Hematopoietic multipotent progenitor cell (in vitro differentiated cells): ENCODE measurements at regions not wholly inside any gene's neighbourhood (a gene's known extent, or its start where the extent isn't known, plus 50 kb on each side); places are given as distances from the start of the nearest gene placed in this dataset.
"Not testable (repeated sequence)": the region's sequence is repeated elsewhere in the genome, so short reads cannot be mapped to it uniquely, and the experiment has no call there.

Experiments
- DNase-seq, 3 donors: peaks; one replicate each; pipeline ENCODE4 v3.0.0-alpha.2; 2011 to 2015; ENCODE audit warnings: low read depth in 2 of 3, low spot score in 2 of 3

DNA sequence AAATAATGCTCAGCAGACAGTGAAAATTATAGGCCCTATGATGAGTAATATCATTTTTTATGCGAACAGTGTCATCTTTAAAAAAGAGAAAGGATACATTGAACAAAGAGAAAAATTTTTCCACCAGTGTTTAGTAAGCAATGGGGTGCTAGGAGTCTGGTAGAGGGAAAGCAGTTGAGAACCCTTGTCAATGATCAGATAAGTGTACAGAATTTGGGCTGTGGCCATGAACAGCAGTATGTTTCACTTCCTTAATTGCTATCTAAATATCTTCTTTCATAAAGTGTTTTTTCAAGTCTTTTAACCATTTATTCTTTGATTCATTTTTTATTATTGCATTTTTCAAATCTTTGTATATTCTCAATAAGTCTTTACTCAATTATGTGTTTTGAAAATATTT is 750.7 kb upstream of the KCND2 start:
- no peak for DNase-seq

DNA sequence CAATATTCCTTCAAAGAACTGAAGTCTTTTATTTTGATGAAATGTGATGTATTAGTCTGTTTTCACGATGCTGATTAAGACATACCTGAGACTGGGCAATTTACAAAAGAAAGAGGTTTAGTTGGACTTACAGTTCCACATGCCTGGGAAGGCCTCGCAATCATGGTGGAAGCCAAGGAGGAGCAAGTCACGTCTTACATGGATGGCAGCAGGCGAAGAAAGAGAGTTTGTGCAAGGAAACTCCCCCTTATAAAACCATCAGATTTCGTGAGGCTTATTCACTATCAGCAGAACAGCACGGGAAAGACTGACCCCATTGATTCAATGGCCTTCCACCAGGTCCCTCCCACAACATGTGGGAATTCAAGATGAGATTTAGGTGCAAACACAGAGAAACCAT is 750.3 kb upstream of the KCND2 start:
- DNase-seq = no peak

- DNase-seq = no peak
Observed at GRCh38 chr7:119545118-119545517, 727.9 kb upstream of the KCND2 start.

- DNase-seq = no peak
Observed at GRCh38 chr7:119555788-119556187, 717.2 kb upstream of the KCND2 start.

DNA sequence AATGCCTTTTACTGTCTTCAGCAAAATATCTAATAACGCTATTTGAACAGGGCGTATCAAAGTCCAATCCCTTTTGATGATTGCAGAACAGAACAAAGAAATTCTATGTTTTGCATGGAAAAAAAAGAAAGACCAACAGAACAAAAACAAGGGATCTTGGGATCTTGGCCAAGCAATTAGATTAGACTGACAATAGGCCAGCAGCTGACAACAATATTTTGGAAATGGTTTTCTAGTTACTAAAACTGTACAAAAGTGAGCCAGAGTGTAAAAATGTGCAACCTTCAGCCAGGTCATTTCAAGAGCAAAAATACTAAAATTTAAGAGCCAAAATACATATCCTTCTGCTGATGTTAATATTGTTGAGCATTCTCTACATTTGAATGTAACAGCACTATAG is 716.5 kb upstream of the KCND2 start:
- no peak for DNase-seq

DNA sequence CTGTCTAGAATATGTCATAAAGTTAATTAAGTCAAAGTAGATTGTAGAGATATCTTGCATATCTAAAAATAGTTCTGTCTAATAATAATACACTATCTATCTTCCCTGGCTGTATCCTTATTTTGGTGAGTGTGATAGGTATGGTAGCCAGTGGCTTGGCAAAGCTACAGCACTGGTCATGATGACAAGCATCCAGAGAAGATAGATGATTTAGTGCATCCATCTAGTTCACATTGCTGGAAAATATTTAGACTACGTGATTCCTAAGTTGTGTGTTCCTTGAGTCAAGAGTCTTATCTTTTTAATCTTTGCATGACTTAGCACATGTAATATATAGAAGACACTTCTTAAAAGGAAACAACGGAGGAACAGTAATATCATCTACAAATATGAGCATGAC is 711.2 kb upstream of the KCND2 start:
- DNase-seq = no peak

DNA sequence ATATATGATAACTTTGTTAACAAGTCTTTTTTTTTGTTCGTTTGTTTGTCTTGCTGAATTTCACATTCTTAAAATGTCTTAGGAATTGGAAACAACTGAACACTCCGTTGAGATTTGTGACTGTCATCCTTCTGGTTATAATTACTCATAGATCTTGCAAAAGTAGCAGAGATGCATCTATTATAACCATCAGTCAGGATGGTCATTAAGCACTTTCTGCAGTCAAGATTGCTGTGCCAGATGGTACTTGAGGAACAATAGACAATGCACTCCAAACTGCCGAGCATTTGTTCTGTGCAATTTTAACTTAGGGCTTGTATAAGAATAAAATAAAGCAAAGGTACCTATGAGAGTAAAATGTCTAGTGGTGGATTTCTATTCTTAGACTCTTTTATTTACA is 710.1 kb upstream of the KCND2 start:
- DNase-seq = no peak

DNA sequence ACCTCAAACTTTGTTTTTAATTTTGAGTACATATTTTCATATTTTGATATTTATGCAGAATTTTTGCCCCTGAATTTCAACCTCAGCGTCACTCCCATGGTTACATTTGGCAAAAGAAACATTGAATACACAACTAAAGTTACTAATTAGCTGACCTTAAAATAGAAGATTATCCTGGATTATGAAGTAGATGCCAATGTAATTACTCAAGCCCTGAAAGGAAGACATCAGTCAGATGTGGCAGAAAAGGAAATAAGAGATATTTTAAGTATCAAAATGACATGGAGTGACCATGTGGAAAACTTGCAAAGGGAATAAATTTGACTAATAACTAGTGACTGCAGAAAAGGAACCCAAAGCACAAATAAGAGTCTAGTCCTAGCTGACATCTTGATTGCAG is 701.3 kb upstream of the KCND2 start:
- no peak for DNase-seq

DNA sequence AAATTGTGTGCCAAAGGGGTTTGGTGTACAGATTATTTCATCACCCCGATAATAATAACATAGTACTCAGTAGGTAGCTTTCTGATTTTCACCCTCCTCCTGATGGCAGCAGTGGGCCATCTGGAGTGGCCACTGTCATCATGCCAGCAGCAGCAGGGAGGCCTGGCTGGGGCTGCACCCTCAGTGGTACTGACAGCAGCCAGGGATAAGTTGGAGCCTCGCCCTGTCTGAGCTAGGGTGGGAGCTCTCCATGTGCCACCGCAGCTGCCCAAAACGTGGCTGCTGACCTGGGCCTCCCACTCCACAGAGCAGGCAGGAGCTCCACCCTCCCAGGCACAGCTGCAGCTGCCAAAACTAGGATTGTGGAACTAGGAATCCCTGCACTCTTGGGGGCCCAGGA is 700.8 kb upstream of the KCND2 start:
- DNase-seq = no peak

DNA sequence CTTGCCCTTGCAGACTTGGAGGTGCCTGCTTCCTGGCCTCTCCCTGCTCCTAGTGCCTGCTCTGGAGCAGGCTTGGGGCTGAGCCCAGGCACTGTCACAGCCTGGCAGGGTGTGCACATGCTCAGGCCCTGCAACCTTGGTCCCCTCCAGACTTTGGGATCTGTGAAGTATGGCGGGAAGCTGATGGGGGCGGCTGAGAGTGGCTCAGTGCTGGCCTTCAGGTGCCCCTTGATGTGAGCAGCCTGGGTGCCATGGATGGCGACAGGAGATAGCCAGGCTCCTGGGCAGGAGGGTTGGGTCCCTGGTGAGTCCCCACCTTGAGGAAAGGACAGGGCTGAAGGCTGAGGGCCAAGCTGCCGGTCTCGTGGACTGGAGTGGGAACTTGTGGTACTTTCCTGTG is 700.4 kb upstream of the KCND2 start:
- DNase-seq = no peak

DNA sequence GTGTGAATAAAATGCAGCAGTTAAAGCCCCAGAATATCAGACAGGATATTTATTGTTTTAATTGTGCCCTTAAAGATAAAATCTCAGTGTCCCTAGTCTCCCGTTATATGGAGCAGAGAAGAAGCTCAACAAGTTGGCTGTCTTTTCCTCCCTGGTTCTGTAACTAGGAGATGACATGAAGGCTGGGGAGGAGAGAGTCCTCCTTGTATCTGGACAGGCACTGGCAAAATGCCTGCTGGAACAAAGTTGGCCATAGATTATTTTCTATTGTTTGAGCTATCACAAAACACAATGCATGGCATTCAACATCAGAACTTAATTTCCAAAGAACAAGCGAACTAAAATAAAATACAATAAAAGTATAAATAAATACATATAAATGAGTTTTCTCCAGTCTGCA is 694.9 kb upstream of the KCND2 start:
- no peak for DNase-seq

DNA sequence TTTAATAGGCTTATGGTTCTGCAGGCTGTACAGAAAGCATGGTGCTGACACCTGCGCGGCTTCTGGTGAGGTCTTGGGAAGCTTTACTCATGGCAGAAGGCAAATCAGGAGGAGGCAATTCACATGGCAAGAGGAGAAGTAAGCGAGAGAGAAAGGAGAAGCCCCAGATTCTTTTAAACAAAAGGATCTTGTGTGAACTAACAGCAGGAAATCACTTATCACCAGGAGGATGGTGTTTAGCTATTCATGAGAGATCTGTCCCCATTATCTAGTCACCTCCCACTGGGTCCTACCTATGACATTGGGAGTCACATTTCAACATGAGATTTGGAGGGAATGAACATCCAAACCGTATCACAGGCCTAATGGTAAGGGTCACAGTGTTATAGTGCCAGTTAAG is 678.0 kb upstream of the KCND2 start:
- DNase-seq = no peak

- DNase-seq = no peak
Observed at GRCh38 chr7:119596651-119597050, 676.3 kb upstream of the KCND2 start.

- DNase-seq = no peak
Observed at GRCh38 chr7:119606297-119606696, 666.7 kb upstream of the KCND2 start.

DNA sequence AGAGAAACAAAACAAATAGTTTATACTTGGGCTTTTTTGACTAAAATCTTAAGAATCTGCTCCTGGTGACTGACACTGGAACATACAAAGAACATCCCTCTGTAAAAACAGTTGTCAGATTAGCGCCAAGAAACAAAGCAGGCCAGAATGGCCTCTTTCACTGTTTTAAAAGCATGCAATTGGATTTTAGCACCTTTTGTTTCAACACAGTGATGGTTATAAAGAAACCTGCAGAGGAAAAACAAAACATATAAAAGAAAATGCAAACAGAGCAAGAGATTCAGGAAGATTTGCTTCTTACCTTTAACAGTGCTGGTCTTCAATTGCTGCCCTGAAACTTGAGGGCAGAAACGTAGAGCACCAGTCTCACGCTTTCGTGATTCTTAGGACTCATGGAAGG is 652.2 kb upstream of the KCND2 start:
- no peak for DNase-seq

DNA sequence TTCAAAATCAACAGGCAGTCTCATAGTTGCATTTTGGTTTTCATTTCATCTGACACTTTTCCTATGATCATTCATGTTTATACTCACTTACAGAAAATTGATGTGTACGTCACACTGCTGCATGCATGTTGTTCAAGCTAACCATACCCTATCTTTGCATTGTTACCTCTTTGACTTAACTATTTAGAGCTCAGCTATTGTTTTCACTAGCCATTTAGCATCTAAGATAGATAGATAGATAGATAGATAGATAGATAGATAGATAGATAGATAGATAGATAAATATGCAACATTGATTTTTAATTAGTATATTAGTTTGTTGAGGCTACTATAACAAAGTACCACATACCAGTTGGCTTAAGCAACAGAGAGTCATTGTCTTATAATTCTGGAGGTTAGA is 649.5 kb upstream of the KCND2 start:
- DNase-seq = no peak

DNA sequence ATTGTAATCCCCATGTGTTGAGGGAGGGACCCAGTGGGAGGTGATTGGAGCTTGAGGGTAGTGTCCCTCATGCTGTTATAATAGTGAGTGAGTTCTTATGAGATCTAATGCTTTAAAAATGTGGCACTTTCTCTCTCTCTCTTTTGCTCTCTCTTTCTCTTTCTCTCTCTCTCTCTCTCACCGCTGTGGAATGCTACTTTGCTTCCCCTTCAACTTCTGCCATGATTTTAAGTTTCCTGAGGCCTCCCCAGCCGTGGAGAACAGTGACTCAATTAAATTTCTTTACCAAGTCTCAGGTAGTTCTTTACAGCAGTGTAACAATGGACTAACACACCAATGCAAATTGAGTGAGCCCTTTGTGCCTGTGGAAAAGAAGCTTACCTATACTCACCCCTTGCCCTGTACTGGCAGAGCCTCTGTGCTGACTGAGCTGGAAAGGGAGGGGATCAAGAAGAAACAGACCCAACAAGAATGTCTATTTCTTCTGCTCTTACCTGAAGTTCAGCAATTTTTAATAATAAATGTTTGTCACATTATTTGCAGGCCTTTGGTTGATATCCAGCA is 642.5 kb upstream of the KCND2 start:
- no peak for DNase-seq

DNA sequence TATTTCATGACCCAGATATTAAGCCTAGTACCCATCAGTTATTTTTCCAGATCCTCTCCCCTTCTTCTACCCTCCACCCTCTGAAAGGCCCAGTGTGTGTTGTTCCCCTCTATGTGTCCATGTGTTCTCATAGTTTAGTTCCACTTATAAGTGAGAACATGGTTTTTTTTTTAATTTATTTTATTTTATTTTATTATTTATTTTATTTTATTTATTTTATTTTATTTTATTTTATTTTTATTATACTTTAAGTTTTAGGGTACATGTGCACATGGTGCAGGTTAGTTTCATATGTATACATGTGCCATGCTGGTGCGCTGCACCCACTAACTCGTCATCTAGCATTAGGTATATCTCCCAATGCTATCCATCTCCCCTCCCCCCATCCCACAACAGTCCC is 639.2 kb upstream of the KCND2 start:
- not testable (repeated sequence) for DNase-seq

DNA sequence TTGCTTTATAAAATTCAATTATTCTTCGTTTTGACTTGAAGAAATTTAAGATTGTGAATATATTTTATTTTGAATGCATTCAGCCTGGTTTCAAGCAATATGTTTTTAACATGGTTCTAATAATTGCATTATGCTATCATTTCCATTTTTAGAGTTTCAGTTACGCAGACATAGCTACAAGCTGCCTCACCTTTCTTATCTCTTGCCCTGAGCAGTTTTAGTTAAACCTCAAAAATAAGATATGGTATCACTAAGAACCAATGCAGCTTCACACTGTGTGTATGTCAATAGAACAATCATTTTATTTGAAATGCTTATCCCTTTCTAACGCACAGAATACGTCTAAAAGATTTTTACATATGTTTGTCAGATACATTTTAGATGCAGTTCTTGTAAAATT is 632.6 kb upstream of the KCND2 start:
- no peak for DNase-seq

- DNase-seq = no peak
Observed at GRCh38 chr7:119640861-119641260, 632.1 kb upstream of the KCND2 start.

DNA sequence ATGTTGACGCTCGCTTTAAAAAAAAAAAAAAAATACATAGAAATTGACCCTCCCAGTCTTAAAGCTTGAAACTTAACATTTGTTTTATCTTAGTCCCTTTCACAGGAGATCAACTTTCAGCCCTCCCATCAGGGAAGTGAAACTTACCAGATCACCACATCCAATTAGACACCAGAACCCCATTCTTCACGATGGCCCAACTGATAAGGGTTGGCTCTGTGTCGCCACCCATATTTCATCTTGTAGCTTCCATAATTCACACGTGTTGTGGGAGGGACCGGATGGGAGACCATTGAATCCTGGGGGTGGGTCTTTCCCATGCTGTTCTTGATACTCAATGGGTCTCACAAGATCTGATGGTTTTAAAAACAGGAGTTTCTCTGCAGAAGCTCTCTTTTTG is 629.4 kb upstream of the KCND2 start:
- DNase-seq = no peak

DNA sequence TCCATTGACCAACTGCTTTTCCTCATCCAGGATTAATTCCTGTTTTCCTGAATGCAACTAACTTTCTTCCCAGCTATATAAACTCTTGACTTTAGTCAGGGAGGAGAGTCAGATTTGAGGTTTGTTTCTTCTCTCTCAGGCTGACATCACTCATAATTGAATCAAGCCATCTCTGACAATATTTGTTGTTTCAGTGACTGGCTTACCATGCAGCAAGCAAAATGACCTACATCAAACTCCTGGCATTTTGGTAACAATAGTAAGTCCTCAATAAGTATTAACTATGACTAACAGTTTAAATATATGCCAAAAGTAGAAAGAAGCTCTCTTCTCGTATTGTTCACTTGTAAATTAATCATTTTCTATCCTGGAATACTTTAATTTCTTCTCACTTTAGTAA is 625.7 kb upstream of the KCND2 start:
- DNase-seq = no peak

DNA sequence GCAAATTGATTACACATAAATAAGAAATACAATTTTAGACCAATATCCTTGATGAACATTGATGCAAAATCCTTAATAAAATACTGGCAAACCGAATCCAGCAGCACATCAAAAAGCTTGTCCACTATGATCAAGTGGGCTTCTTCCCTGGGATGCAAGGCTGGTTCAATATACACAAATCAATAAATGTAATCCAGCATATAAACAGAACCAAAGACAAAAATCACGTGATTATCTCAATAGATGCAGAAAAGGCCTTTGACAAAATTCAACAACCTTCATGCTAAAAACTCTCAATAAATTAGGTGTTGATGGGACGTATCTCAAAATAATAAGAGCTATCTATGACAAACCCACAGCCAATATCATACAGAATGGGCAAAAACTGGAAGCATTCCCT is 624.2 kb upstream of the KCND2 start:
- not testable (repeated sequence) for DNase-seq

DNA sequence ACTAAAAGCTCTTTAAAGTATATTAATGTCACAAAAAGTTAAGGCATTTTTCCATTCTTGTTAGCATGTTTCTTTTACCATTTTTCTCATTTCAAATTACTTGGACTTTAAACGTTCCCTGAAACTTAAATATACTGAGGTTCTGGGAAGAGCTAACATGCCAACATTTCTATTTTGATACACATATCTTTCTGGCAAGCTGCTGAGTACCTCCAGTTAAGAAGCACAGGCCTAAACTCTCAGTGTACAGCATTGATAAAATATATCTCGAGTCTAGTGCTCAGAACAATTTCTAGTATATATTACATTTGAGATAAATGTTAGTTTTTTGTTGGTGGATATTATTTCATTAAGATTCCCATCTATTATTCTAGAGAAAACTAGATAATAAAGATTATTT is 612.9 kb upstream of the KCND2 start:
- no peak for DNase-seq
